DND-41 (cell line): ENCODE measurements at regions not wholly inside any gene's neighbourhood (a gene's known extent, or its start where the extent isn't known, plus 50 kb on each side); places are given as distances from the start of the nearest gene placed in this dataset.

Experiments used
- ATAC-seq: fragments of 200-7000 bp; cut with Tn5 transposase; 3 replicates; pipeline ENCODE4 v1.9.1; 2021; ENCODE audit warnings: low read depth; ENCODE audit not compliant: insufficient read depth
- DNase-seq: peaks from one replicate; pipeline ENCODE4 v3.0.0-alpha.2; 2020
- H2AFZ ChIP-seq: 2 replicates; pipeline ENCODE4 v1.6.0; 2012; ENCODE audit warnings: low read depth, low read length
- H3K27ac ChIP-seq: 2 replicates; pipeline ENCODE4 v1.5.1; 2012; ENCODE audit warnings: low read length, inconsistent platforms
- H3K27me3 ChIP-seq: fragments of 200-600 bp; sonication (generic); 2 replicates; pipeline ENCODE4 v1.6.0; 2012; ENCODE audit warnings: low read length, mild to moderate bottlenecking, inconsistent platforms; ENCODE audit not compliant: insufficient read depth, poor library complexity
- H3K36me3 ChIP-seq: 2 replicates; pipeline ENCODE4 v1.5.1; 2012; ENCODE audit warnings: low read length, inconsistent platforms; ENCODE audit not compliant: insufficient read depth
- H3K4me1 ChIP-seq: 2 replicates; pipeline ENCODE4 v1.5.1; 2012; ENCODE audit warnings: mild to moderate bottlenecking, low read length; ENCODE audit not compliant: insufficient read depth
- H3K4me2 ChIP-seq: 2 replicates; pipeline ENCODE4 v1.6.0; 2012; ENCODE audit warnings: mild to moderate bottlenecking, moderate library complexity, low read length, inconsistent platforms; ENCODE audit not compliant: insufficient read depth
- H3K4me3 ChIP-seq, 2 experiments: fragments of 200-600 bp in 1 of 2; shearing (Covaris generic) in 1 of 2; 2 replicates each; pipeline ENCODE4 v1.5.1; 2012 to 2016; ENCODE audit warnings: inconsistent platforms in 2 of 2, low read length in 2 of 2, mild to moderate bottlenecking in 2 of 2, low read depth in 1 of 2, moderate library complexity in 1 of 2
- H3K79me2 ChIP-seq: 2 replicates; pipeline ENCODE4 v1.6.0; 2012; ENCODE audit warnings: low read length, inconsistent platforms; ENCODE audit not compliant: insufficient read depth
- H3K9ac ChIP-seq: 2 replicates; pipeline ENCODE4 v1.6.0; 2012; ENCODE audit warnings: low read depth, mild to moderate bottlenecking, inconsistent platforms, low read length, moderate library complexity
- H3K9me3 ChIP-seq: 2 replicates; pipeline ENCODE4 v1.5.1; 2012; ENCODE audit warnings: low read length, moderate library complexity, mild to moderate bottlenecking, inconsistent platforms; ENCODE audit not compliant: insufficient read depth, severe bottlenecking
- H4K20me1 ChIP-seq: 2 replicates; pipeline ENCODE4 v1.6.0; 2012; ENCODE audit warnings: low read length; ENCODE audit not compliant: insufficient read depth
- CTCF ChIP-seq: IDR thresholded peaks from 2 replicates; pipeline ENCODE4 v1.5.1; 2012; ENCODE audit warnings: borderline replicate concordance, low read length, moderate library complexity, mild to moderate bottlenecking; ENCODE audit not compliant: poor library complexity, severe bottlenecking; ENCODE audit errors: extremely low read depth
- EZH2 ChIP-seq: IDR thresholded peaks from 3 replicates; pipeline ENCODE4 v1.6.1; 2012; ENCODE audit warnings: borderline replicate concordance, low read depth, mild to moderate bottlenecking, moderate library complexity, low read length, inconsistent platforms; ENCODE audit not compliant: severe bottlenecking

GRCh38 chr9:119859128-119859527, 489.9 kb upstream of the BRINP1 start:
- no peak overlapping the region for H3K27ac ChIP-seq
- H3K79me2 ChIP-seq: no peaks in the 10 kb centered on the region
- H3K9me3 ChIP-seq: no peaks in the 10 kb centered on the region
- TF ChIP-seq EZH2 (no peak), CTCF (no peak)
- H2AFZ ChIP-seq: no peak overlapping the region
- no peaks in the 10 kb centered on the region for H4K20me1 ChIP-seq
- H3K36me3 ChIP-seq: no peaks in the 10 kb centered on the region
- ATAC-seq: no peak
- DNase-seq: no peak
- H3K9ac ChIP-seq: no peak overlapping the region
- H3K4me3 ChIP-seq: no peak overlapping the region
- H3K4me1 ChIP-seq: no peaks in the 10 kb centered on the region
- H3K27me3 ChIP-seq: no peaks in the 10 kb centered on the region
- H3K4me2 ChIP-seq: no peak overlapping the region

GRCh38 chr9:119853126-119853525, 483.9 kb upstream of the BRINP1 start:
- no peaks in the 10 kb centered on the region for H3K4me1 ChIP-seq
- DNase-seq (no peak), ATAC-seq (no peak)
- no peaks in the 10 kb centered on the region for H3K9me3 ChIP-seq
- no peak overlapping the region for H3K4me2 ChIP-seq
- H4K20me1 ChIP-seq: no peaks in the 10 kb centered on the region
- no peak overlapping the region for H3K27ac ChIP-seq
- H3K27me3 ChIP-seq: no peaks in the 10 kb centered on the region
- no peaks in the 10 kb centered on the region for H3K79me2 ChIP-seq
- H2AFZ ChIP-seq: no peak overlapping the region
- H3K4me3 ChIP-seq: no peak overlapping the region
- no peak overlapping the region for H3K9ac ChIP-seq
- no peaks in the 10 kb centered on the region for H3K36me3 ChIP-seq
- TF ChIP-seq CTCF (no peak), EZH2 (no peak)

DNA sequence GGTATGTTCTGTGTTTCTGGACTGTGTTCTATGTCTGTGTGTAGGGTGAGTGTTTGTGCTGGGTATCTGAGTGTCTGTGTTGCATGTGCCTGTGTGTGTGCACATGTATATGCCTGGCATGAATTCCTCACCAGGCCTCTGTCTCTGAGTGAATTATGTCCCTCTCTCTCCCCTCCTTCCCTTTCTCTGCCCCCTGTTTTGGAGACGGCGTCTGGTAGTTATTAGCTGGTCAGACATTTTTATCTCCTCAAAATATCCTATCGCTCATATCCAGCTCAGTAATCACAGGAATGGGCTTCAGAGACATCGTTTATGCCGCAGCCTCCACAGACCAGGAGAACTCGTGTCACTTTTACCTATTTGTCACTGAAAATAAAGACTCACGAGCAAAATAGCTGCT, 483.2 kb upstream of the BRINP1 start:
- TF ChIP-seq EZH2 (no peak), CTCF (no peak)
- no peak for ATAC-seq
- no peak overlapping the region for H3K27ac ChIP-seq

DNA sequence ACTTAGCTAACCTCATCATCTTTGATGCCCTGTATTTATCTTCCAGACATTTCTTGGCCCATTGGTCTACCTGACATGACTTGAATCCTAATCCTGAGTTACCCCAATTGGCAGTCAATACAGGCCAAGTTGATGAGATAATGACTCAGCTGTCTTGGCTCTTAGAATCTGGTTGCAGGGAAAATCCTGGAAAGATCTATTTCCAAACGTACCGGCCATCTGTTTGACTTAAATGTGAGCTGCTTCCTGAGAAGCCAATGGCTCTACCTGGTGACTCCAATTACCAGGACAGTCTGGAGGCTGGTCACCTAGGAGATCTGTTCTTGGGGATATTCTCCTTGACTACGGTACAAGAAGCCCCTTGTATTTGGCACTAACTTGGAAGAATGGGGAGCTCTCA, 475.2 kb upstream of the BRINP1 start:
- Histone ChIP-seq H3K27me3 (no peaks in the 10 kb centered on the region), H3K36me3 (no peaks in the 10 kb centered on the region), H3K27ac (no peak overlapping the region), H3K79me2 (no peaks in the 10 kb centered on the region), H3K4me2 (no peak overlapping the region), H3K9me3 (no peaks in the 10 kb centered on the region), H4K20me1 (no peaks in the 10 kb centered on the region), H3K4me1 (no peaks in the 10 kb centered on the region), H3K9ac (no peak overlapping the region), H3K4me3 (no peak overlapping the region), H2AFZ (no peak overlapping the region)
- DNase-seq (no peak), ATAC-seq (no peak)
- TF ChIP-seq CTCF: no peak
- TF ChIP-seq EZH2: no peak

More for the DNA sequence above, 483.2 kb upstream of the BRINP1 start:
- H3K9ac ChIP-seq: no peak overlapping the region
- H3K4me3 ChIP-seq: no peak overlapping the region
- no peaks in the 10 kb centered on the region for H4K20me1 ChIP-seq
- DNase-seq: no peak
- no peak overlapping the region for H2AFZ ChIP-seq
- H3K4me1 ChIP-seq: no peaks in the 10 kb centered on the region
- no peaks in the 10 kb centered on the region for H3K9me3 ChIP-seq
- H3K79me2 ChIP-seq: no peaks in the 10 kb centered on the region
- H3K4me2 ChIP-seq: no peak overlapping the region
- no peaks in the 10 kb centered on the region for H3K36me3 ChIP-seq
- H3K27me3 ChIP-seq: no peaks in the 10 kb centered on the region
